WTC11 (cell line): ENCODE measurements at regions not wholly inside any gene's neighbourhood (a gene's known extent, or its start where the extent isn't known, plus 50 kb on each side); places are given as distances from the start of the nearest gene placed in this dataset.

Experiments
- ATAC-seq: fragments of 200-7000 bp; cut with Tn5 transposase; 2 replicates; pipeline ENCODE4 v1.10.0; 2021; ENCODE audit warnings: mild to moderate bottlenecking, moderate library complexity
- CTCF ChIA-PET: fragments of 300-600 bp; sonication (Branson Sonifier 250); formaldehyde crosslinking; loops from one replicate; lab custom pipeline; 2021; ENCODE audit warnings: antibody characterized with exemption; lab: Charles Lee
- POLR2A ChIA-PET: fragments of 350-600 bp; sonication (Branson Sonifier 250); formaldehyde crosslinking; loops from one replicate; lab custom pipeline; 2021; ENCODE audit warnings: antibody characterized with exemption; lab: Charles Lee
- DNase-seq: peaks from one replicate; pipeline ENCODE4 v3.0.0; 2021; ENCODE audit warnings: low spot score
- H3K27ac Mint-ChIP-seq: 2 replicates; pipeline ENCODE4 v1.8.0; 2021; ENCODE audit warnings: mixed read lengths
- H3K27me3 Mint-ChIP-seq: 2 replicates; pipeline ENCODE4 v1.8.0; 2021; ENCODE audit warnings: low read depth, mild to moderate bottlenecking, moderate library complexity, mixed read lengths
- H3K36me3 Mint-ChIP-seq: 2 replicates; pipeline ENCODE4 v1.8.0; 2021; ENCODE audit warnings: mixed read lengths
- H3K4me1 Mint-ChIP-seq: 2 replicates; pipeline ENCODE4 v1.8.0; 2022; ENCODE audit warnings: mixed read lengths
- H3K4me3 Mint-ChIP-seq: 2 replicates; pipeline ENCODE4 v1.8.0; 2021; ENCODE audit warnings: mild to moderate bottlenecking, moderate library complexity, mixed read lengths
- H3K9me3 Mint-ChIP-seq: 2 replicates; pipeline ENCODE4 v1.8.0; 2021; ENCODE audit warnings: mixed read lengths
- ATF1 ChIP-seq: sonication (generic); formaldehyde crosslinking; IDR thresholded peaks from 2 replicates; pipeline ENCODE4 v1.8.1; 2023; ENCODE audit warnings: mild to moderate bottlenecking, moderate library complexity, missing genetic modification reagents
- ELF4 ChIP-seq: sonication (generic); formaldehyde crosslinking; IDR thresholded peaks from 2 replicates; pipeline ENCODE4 v1.8.1; 2022; ENCODE audit warnings: low read depth, mild to moderate bottlenecking, moderate library complexity, missing genetic modification reagents
- ESRRA ChIP-seq: sonication (generic); formaldehyde crosslinking; IDR thresholded peaks from 2 replicates; pipeline ENCODE4 v1.8.1; 2022; ENCODE audit warnings: mild to moderate bottlenecking, missing genetic modification reagents, borderline replicate concordance
- FOXP1 ChIP-seq: sonication (generic); formaldehyde crosslinking; IDR thresholded peaks from 2 replicates; pipeline ENCODE4 v1.8.0; 2022; ENCODE audit warnings: missing genetic modification reagents, mild to moderate bottlenecking, moderate library complexity, borderline replicate concordance
- IRF2 ChIP-seq: sonication (generic); formaldehyde crosslinking; IDR thresholded peaks from 2 replicates; pipeline ENCODE4 v1.8.0; 2022; ENCODE audit warnings: low read depth, missing genetic modification reagents, borderline replicate concordance
- NR1H2 ChIP-seq: sonication (generic); formaldehyde crosslinking; IDR thresholded peaks from 2 replicates; pipeline ENCODE4 v1.9.0; 2021; ENCODE audit warnings: mild to moderate bottlenecking, moderate library complexity, missing genetic modification reagents
- OVOL2 ChIP-seq: fragments of 250-450 bp; sonication (Bioruptor Pico); IDR thresholded peaks from 2 replicates; pipeline ENCODE4 v1.9.0; 2021; ENCODE audit warnings: mild to moderate bottlenecking, borderline replicate concordance
- PRRX2 ChIP-seq: fragments of 250-450 bp; sonication (Bioruptor Pico); IDR thresholded peaks from 2 replicates; pipeline ENCODE4 v1.8.0; 2021; ENCODE audit warnings: mild to moderate bottlenecking
- RELA ChIP-seq: sonication (generic); formaldehyde crosslinking; IDR thresholded peaks from 2 replicates; pipeline ENCODE4 v1.8.1; 2022; ENCODE audit warnings: missing genetic modification reagents, mild to moderate bottlenecking, borderline replicate concordance
- SMAD4 ChIP-seq: sonication (generic); formaldehyde crosslinking; IDR thresholded peaks from 2 replicates; pipeline ENCODE4 v1.8.0; 2022; ENCODE audit warnings: mild to moderate bottlenecking, missing genetic modification reagents
- SP1 ChIP-seq: sonication (generic); formaldehyde crosslinking; conservative IDR thresholded peaks from 2 replicates; pipeline ENCODE4 v1.8.1; 2022; ENCODE audit warnings: missing genetic modification reagents
- ZNF219 ChIP-seq: sonication (generic); formaldehyde crosslinking; IDR thresholded peaks from 2 replicates; pipeline ENCODE4 v1.8.0; 2023; ENCODE audit warnings: missing genetic modification reagents, mild to moderate bottlenecking, borderline replicate concordance
- TF ChIP-seq, protein P1 (sequence below): fragments of 250-450 bp; sonication (Bioruptor Pico); IDR thresholded peaks from 2 replicates; pipeline ENCODE4 v1.9.0; 2021; ENCODE audit warnings: mild to moderate bottlenecking
- TF ChIP-seq, protein P2 (sequence below): sonication (generic); formaldehyde crosslinking; IDR thresholded peaks from 2 replicates; pipeline ENCODE4 v1.8.1; 2022; ENCODE audit warnings: low read depth, mild to moderate bottlenecking, moderate library complexity, missing genetic modification reagents, borderline replicate concordance
- TF ChIP-seq, protein P3 (sequence below): sonication (generic); formaldehyde crosslinking; IDR thresholded peaks from 2 replicates; pipeline ENCODE4 v1.8.0; 2023; ENCODE audit warnings: missing genetic modification reagents, mild to moderate bottlenecking, borderline replicate concordance
- TF ChIP-seq, protein P4 (sequence below): fragments of 250-450 bp; sonication (Bioruptor Pico); IDR thresholded peaks from 2 replicates; pipeline ENCODE4 v2.1.2; 2022; ENCODE audit warnings: mild to moderate bottlenecking, moderate library complexity
- TF ChIP-seq, protein P5 (sequence below): fragments of 250-450 bp; sonication (Bioruptor Pico); IDR thresholded peaks from 2 replicates; pipeline ENCODE4 v1.9.0; 2021; ENCODE audit warnings: moderate library complexity, mild to moderate bottlenecking, inconsistent platforms, borderline replicate concordance
- TF ChIP-seq, protein P6 (sequence below): fragments of 200-600 bp; IDR thresholded peaks from 2 replicates; pipeline ENCODE4 v1.8.0; 2022; ENCODE audit warnings: antibody characterized with exemption

DNA sequence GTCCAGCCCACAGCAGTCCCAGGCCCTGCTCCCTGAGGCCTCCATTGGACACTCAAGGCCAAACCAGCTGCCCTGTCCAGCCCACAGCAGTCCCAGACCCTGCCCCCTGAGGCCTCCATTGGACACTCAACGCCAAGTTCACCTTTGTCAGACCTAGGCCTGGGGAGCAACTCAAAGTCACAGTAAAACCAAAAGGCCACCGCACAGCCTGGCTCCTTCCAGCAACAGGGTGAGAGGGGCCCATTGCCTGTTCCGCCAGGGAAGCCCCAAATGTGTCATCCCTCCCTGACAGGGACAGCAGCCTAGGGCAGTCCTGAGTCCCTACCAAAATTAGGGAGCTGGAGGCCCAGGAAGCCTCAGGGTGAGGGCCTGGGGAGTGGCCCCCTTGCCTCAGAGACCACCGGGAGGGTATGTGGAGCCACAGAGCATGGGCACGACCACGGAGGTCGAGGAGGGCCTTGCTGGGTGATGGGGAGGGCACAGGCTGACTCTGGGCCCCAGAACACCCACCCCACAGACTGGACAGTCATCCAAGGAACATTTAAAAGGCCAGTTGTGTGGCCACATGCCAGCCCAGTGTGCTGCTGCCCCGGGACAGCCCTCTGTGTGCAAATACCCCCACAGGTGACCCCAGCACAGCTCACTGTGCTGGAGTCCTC lies 66.5 kb upstream of the PPP2R2D start:
- no peak for ATAC-seq
- DNase-seq: peak; percentile 5
- no peak overlapping the region for H3K4me3 Mint-ChIP-seq
- peaks cover 13% of the 10 kb centered on the region for H3K9me3 Mint-ChIP-seq
- ChIA-PET POLR2A (no interaction called here), CTCF (interaction anchor here (0.5 kb wide), 1 partner anchor 174 kb away, joined by 3 read pairs; no protein-coding TSS in a partner anchor)
- TF ChIP-seq FOXP1 (CRISPR knock-in tag): no peak
- TF ChIP-seq, protein P1, sequence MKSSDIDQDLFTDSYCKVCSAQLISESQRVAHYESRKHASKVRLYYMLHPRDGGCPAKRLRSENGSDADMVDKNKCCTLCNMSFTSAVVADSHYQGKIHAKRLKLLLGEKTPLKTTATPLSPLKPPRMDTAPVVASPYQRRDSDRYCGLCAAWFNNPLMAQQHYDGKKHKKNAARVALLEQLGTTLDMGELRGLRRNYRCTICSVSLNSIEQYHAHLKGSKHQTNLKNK (CRISPR knock-in tag): no peak
- TF ChIP-seq, protein P2, sequence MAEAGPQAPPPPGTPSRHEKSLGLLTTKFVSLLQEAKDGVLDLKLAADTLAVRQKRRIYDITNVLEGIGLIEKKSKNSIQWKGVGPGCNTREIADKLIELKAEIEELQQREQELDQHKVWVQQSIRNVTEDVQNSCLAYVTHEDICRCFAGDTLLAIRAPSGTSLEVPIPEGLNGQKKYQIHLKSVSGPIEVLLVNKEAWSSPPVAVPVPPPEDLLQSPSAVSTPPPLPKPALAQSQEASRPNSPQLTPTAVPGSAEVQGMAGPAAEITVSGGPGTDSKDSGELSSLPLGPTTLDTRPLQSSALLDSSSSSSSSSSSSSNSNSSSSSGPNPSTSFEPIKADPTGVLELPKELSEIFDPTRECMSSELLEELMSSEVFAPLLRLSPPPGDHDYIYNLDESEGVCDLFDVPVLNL (CRISPR knock-in tag): no peak
- TF ChIP-seq, protein P3, sequence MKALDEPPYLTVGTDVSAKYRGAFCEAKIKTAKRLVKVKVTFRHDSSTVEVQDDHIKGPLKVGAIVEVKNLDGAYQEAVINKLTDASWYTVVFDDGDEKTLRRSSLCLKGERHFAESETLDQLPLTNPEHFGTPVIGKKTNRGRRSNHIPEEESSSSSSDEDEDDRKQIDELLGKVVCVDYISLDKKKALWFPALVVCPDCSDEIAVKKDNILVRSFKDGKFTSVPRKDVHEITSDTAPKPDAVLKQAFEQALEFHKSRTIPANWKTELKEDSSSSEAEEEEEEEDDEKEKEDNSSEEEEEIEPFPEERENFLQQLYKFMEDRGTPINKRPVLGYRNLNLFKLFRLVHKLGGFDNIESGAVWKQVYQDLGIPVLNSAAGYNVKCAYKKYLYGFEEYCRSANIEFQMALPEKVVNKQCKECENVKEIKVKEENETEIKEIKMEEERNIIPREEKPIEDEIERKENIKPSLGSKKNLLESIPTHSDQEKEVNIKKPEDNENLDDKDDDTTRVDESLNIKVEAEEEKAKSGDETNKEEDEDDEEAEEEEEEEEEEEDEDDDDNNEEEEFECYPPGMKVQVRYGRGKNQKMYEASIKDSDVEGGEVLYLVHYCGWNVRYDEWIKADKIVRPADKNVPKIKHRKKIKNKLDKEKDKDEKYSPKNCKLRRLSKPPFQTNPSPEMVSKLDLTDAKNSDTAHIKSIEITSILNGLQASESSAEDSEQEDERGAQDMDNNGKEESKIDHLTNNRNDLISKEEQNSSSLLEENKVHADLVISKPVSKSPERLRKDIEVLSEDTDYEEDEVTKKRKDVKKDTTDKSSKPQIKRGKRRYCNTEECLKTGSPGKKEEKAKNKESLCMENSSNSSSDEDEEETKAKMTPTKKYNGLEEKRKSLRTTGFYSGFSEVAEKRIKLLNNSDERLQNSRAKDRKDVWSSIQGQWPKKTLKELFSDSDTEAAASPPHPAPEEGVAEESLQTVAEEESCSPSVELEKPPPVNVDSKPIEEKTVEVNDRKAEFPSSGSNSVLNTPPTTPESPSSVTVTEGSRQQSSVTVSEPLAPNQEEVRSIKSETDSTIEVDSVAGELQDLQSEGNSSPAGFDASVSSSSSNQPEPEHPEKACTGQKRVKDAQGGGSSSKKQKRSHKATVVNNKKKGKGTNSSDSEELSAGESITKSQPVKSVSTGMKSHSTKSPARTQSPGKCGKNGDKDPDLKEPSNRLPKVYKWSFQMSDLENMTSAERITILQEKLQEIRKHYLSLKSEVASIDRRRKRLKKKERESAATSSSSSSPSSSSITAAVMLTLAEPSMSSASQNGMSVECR (CRISPR knock-in tag): no peak
- TF ChIP-seq SMAD4 (CRISPR knock-in tag): no peak
- no peak for TF ChIP-seq OVOL2
- TF ChIP-seq RELA (CRISPR knock-in tag): no peak
- no peak for TF ChIP-seq ATF1
- TF ChIP-seq PRRX2 (CRISPR knock-in tag): no peak
- TF ChIP-seq, protein P4, sequence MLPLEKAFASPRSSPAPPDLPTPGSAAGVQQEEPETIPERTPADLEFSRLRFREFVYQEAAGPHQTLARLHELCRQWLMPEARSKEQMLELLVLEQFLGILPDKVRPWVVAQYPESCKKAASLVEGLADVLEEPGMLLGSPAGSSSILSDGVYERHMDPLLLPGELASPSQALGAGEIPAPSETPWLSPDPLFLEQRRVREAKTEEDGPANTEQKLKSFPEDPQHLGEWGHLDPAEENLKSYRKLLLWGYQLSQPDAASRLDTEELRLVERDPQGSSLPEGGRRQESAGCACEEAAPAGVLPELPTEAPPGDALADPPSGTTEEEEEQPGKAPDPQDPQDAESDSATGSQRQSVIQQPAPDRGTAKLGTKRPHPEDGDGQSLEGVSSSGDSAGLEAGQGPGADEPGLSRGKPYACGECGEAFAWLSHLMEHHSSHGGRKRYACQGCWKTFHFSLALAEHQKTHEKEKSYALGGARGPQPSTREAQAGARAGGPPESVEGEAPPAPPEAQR (CRISPR knock-in tag): no peak
- no peak for TF ChIP-seq ESRRA (CRISPR knock-in tag)
- TF ChIP-seq, protein P5, sequence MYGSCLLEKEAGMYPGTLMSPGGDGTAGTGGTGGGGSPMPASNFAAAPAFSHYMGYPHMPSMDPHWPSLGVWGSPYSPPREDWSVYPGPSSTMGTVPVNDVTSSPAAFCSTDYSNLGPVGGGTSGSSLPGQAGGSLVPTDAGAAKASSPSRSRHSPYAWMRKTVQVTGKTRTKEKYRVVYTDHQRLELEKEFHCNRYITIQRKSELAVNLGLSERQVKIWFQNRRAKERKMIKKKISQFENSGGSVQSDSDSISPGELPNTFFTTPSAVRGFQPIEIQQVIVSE (CRISPR knock-in tag): no peak
- H3K4me1 Mint-ChIP-seq: peaks cover 26% of the 10 kb centered on the region
- H3K27me3 Mint-ChIP-seq: no peaks in the 10 kb centered on the region
- peaks cover 2% of the 10 kb centered on the region; the same call in 1 of the 2 replicates for H3K36me3 Mint-ChIP-seq
- H3K27ac Mint-ChIP-seq: no peak overlapping the region

DNA sequence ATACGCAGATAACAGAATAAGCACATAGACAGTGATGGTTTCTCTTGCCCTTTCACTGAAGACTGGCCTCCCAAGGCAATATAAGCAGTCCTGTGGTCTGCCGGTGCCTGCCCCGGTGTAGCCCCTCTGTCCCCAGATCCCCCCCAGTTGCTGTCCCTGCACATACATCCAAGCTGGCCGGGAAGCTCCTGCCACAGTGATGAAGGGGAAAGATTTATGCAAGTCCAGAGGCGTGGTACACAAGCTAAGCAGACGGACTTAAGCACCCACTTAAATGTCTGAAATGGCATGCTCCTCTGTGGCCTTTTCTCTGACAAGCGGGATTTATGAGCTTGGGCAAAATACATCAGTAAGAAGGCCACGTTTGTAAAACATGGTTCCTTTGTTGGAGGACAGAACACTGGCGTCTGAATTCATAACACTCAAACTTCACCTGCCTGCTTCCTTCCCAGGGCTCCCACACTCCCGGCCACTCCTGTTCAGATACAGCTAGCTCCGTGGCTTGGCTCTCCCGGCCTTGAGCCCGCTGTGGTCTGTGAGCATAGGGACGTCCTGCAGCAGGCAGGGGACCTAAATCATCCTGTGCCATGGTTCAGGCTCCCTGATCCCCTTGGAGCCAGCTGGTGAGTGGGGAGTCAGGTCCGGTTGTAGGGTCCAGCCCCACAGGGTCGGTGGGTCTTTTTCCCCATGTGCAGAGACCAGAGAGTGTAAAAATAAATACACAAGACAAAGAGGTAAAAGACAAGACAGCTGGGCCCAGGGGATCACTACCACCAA lies 61.7 kb upstream of the PPP2R2D start:
- ChIA-PET CTCF (interaction anchor here (1.4 to 1.5 kb wide), 2 partner anchors 11 to 64 kb away, joined by 3 to 4 read pairs; no protein-coding TSS in a partner anchor), POLR2A (no interaction called here)
- Mint-ChIP-seq H3K27ac (no peak overlapping the region), H3K4me1 (peaks cover 19% of the 10 kb centered on the region), H3K36me3 (peaks cover 8% of the 10 kb centered on the region; the same call in 1 of the 2 replicates), H3K9me3 (peaks cover 19% of the 10 kb centered on the region), H3K4me3 (no peak overlapping the region), H3K27me3 (no peaks in the 10 kb centered on the region)
- DNase-seq (peak; percentile 5), ATAC-seq (no peak)
- TF ChIP-seq, protein P6, sequence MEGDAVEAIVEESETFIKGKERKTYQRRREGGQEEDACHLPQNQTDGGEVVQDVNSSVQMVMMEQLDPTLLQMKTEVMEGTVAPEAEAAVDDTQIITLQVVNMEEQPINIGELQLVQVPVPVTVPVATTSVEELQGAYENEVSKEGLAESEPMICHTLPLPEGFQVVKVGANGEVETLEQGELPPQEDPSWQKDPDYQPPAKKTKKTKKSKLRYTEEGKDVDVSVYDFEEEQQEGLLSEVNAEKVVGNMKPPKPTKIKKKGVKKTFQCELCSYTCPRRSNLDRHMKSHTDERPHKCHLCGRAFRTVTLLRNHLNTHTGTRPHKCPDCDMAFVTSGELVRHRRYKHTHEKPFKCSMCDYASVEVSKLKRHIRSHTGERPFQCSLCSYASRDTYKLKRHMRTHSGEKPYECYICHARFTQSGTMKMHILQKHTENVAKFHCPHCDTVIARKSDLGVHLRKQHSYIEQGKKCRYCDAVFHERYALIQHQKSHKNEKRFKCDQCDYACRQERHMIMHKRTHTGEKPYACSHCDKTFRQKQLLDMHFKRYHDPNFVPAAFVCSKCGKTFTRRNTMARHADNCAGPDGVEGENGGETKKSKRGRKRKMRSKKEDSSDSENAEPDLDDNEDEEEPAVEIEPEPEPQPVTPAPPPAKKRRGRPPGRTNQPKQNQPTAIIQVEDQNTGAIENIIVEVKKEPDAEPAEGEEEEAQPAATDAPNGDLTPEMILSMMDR: no peak
- no peak for TF ChIP-seq NR1H2
- no peak for TF ChIP-seq ZNF219
- no peak for TF ChIP-seq SP1 (CRISPR knock-in tag)
- TF ChIP-seq, protein P3 (CRISPR knock-in tag): no peak
- no peak for TF ChIP-seq IRF2 (CRISPR knock-in tag)
- TF ChIP-seq ELF4 (CRISPR knock-in tag): no peak
